Peyer's patch (tissue), 4 donors: ENCODE measurements at regions not wholly inside any gene's neighbourhood (a gene's known extent, or its start where the extent isn't known, plus 50 kb on each side); places are given as distances from the start of the nearest gene placed in this dataset.

Experiments used
- CTCF ChIP-seq, 6 experiments: fragments of 450-650 bp in 4 of 6; fragments of 200-600 bp in 2 of 6; sonication (generic) in 1 of 6; IDR thresholded peaks; one replicate each; pipeline ENCODE4 v1.5.1; 2017 to 2019; ENCODE audit warnings: antibody characterized with exemption in 6 of 6, mild to moderate bottlenecking in 3 of 6, moderate library complexity in 1 of 6
- POLR2A ChIP-seq, 2 donors: fragments of 450-650 bp; IDR thresholded peaks; one replicate each; pipeline ENCODE4 v1.5.1; 2017; ENCODE audit warnings: antibody characterized with exemption in 2 of 2, mild to moderate bottlenecking in 2 of 2, moderate library complexity in 2 of 2

- TF ChIP-seq CTCF (IDR thresholded peaks at IDR 0.05), result no peak
- TF ChIP-seq POLR2A (IDR thresholded peaks at IDR 0.05), result no peak
These were observed 657.2 kb downstream of the IRS1 start for GRCh38 chr2:226142463-226142862.
